NCI-H146 treated with DMSO at 0.1 percent for 48 hours (cell line): ENCODE measurements at regions not wholly inside any gene's neighbourhood (a gene's known extent, or its start where the extent isn't known, plus 50 kb on each side); places are given as distances from the start of the nearest gene placed in this dataset.
"Not testable (repeated sequence)": the region's sequence is repeated elsewhere in the genome, so short reads cannot be mapped to it uniquely, and the experiment has no call there.

ENCODE experiments used
- DNase-seq: peaks from one replicate; lab custom pipeline; 2025; ENCODE audit not compliant: unreplicated experiment; lab: John Stamatoyannopoulos, UW

DNA sequence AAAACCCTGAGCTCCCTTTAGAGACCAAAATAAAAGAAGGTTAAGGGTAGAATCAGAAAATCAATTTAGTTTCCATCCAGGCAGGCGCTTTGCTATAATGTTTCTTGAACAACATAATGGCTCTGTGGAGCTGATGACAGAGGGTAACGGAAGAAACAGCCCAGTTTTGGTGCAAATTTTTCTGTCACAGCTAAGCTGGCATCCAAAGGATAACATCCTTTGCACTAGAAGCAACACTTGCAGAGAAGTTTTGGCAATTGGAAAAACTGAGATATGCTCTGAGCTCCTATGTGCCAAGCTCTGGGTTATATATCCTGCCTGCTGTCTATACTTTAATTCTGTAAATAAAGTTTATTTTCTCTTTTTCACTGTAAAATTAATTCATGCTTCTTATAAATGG, 495.3 kb upstream of the API5 start:
- no peak for DNase-seq

GRCh38 chr11:42819126-42819525, 492.7 kb upstream of the API5 start:
- DNase-seq: no peak

DNA sequence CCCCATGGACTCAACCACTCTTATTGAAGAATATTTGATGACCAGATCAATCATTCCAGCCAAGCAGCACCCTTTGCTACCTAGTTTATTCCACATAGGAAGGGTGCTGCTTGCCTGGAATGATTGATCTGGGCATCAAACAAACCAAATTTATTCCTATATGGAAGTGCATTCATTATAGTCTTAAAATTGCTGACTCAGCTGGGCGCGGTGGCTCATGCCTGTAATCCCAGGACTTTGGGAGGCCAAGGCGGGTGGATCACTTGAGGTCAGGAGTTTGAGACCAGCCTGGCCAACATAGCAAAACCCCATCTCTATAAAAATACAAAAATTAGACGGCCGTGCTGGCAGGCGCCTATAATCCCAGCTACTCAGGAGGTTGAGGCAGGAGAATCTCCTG, 489.6 kb upstream of the API5 start:
- not testable (repeated sequence) for DNase-seq

GRCh38 chr11:42823546-42823945, 488.2 kb upstream of the API5 start:
- no peak for DNase-seq

DNA sequence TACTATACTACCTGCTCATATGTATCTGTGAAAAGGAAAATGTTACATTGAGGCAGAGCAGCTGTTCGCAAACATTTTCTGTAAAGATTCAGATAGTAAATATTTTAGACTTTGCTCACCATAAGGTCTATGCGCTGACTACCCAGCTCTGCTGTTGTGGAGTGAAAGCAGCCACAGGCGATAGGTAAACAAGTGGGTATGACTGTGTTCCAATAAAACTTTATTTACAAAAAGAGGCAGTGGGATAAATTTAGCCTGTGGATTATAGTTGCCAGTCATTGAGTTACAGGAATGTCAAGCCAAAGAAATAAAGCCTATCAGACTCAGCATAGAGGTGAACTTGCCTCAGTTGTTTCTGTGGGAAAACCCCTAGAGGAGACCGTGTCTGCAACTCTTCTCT, 487.7 kb upstream of the API5 start:
- DNase-seq: no peak

DNA sequence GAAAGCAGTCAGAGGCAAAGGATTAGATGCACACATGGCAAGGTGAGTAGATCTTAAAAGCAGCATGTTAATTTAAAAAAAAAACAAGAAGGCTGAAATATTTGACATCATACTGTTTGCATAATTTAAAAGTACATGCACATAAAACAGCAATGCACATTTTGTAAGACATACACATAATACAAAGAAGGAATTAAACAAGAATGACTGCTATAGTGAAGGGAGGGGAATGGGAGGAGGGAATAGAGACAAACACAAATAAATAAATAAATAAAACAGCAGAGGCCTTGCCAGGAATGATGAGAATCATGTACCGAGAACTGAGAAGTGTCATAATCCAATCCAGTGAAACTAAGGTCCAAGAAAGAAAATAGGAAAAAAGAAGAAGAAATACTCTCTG, 486.2 kb upstream of the API5 start:
- DNase-seq: no peak

DNA sequence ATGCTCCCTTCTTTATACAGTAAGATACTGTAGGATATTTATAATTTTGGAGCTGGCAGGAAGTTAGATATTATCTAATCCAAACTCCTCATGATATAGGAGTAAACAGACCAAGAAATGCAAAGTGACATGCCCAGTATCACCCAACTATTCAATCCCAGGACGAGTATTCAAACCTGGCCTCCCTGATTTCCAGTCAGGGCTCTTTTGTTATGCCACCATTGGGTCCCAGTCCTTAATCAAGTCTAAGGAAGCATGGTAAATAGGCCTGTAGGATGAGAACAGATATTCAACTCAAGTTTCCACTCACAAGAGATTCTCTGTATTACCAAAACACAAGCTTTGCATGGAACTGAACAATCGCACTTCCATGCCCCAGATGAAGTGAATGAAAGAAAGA, 484.0 kb upstream of the API5 start:
- no peak for DNase-seq

GRCh38 chr11:42837994-42838393, 473.8 kb upstream of the API5 start:
- DNase-seq: no peak

GRCh38 chr11:42840176-42840829, 471.5 kb upstream of the API5 start:
- DNase-seq: no peak

DNA sequence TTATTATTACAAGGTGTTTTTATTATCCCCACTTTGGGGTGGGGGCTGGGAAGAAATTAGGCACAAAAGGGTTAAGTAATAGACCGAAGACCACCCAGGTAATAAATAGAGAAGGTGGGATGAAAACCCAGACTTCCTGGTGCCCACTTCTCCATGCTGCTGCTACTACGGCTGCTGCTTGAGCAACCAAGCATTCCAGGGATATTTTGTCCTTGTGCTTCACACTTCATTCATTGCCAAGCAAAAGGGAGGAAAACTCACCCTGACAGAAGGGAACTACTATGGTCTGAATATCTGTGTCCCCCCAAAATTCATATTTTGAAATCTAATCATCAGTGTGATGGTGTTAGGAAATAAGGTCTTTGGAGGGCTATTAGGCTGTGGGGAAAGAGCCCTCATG, 470.9 kb upstream of the API5 start:
- no peak for DNase-seq

- DNase-seq: no peak
Observed at GRCh38 chr11:42841556-42841955, 470.2 kb upstream of the API5 start.

- DNase-seq: no peak
Observed at GRCh38 chr11:42849362-42849761, 462.4 kb upstream of the API5 start.

DNA sequence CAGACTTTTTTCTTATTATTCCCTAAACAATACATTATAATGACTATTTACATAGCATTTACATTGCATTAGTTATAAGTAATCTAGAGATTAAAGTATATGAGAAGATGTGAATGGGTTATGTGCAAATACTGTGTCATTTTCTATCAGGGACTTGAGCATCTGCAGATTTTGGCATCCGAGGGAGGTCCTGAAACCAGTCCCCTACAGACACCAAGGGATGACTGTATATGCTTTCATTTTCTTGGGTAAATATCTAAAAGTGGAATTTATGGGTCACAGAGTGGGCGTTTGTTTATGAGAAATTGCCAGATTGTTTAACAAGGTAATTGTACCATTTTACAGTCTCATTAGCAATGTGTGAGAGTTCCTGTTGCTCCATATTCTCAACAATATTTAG, 454.5 kb upstream of the API5 start:
- DNase-seq: no peak

DNA sequence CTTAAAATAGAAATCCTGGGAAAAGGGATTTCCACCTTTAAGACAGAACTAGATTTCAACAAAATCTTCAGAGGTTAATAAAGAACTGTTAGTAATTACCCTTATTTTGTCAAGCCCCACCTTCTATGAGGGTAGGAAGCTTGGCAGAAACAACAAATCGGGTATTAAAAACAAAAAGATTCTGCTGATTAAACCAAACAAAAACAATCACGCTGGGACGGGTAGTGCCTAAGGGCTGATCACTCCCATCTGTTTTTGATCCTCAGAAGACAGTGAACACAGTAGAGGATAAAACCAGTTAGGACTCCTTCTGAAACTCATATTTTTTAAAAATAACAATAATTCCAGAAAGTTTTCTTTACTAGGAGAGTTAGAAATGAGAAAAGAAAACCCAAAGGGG, 441.3 kb upstream of the API5 start:
- no peak for DNase-seq

DNA sequence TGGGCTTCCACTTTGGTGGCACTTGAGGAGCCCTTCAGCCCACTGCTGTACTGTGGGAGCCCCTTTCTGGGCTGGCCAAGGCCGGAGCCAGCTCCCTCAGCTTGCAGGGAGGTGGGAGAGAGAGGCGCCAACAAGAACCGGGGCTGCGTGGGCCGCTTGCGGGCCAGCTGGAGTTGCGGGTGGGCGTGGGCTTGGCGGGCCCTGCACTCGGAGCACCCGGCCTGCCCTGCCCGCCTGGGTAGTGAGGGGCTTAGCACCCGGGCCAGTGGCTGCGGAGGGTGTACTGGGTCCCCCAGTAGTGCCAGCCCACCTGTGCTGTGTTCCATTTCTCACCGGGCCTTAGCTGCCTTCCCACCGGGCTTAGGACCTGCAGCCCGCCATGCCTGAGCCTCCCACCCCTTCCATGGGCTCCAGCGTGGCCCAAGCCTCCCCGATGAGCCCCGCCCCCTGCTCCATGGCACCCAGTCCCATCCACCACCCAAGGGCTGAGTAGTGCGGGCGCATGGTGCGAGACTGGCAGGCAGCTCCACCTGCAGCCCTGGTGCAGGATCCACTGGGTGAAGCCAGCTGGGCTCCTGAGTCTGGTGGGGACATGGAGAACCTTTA, 437.9 kb upstream of the API5 start:
- not testable (repeated sequence) for DNase-seq

GRCh38 chr11:42881335-42881734, 430.5 kb upstream of the API5 start:
- DNase-seq: not testable (repeated sequence)

DNA sequence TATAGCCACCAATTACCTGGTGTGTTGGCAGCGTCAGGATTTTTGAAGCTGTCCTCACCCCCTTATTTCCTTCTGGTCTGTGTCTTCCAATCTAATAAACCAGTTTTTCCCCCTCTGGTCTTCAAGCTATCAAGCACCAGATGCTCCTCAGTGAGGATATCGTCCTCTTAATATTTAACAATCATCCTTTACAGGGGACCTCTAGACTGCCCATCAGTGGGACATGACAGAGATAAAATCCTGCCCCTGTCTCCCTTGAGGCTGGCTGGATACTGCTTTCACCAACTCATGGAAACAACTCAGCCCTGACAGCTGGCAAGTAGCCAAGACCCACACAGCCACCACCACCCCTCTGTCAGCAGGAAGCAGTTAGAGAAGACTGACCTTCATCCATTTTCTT, 421.0 kb upstream of the API5 start:
- no peak for DNase-seq

DNA sequence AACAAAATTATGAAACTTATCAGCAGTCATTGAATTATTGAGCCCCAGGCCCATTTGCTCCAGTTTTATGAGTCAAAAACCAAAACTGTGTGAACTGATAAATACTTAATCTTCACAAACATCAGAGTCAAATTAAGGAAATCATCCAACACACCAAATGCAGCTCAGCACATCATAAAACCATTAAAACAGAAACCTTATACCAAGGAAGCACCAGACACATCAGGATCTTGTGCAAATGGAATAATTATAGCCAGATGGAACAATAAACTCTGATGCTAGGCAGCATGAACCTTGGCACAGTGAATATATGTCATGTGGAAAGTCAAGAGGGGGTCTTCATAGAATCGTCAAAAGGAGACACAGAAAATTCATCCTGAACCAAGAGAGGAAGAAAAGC, 410.7 kb upstream of the API5 start:
- no peak for DNase-seq

- no peak for DNase-seq
Observed at GRCh38 chr11:42906226-42906625, 405.6 kb upstream of the API5 start.

GRCh38 chr11:42913731-42914130, 398.1 kb upstream of the API5 start:
- DNase-seq: no peak

- DNase-seq: no peak
Observed at GRCh38 chr11:42923651-42924050, 388.1 kb upstream of the API5 start.

DNA sequence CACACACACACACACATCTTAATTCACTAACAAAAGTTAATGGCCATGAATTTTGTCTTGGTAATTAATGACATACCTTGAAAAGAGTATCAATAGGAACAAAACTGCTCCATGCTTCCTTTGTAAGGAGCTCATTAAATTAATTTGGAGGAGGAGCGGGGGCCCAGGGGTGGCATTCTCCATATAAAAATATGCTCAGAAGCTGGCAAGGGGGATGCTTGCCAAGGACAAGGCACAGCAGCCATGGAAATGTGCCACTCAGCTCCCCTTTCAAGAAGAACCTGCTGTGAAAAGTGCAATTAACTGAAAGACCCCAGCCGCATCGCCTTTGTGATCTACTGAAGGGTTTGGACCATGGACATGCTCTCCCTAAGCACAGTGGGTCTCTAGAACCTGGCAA, 385.9 kb upstream of the API5 start:
- no peak for DNase-seq

DNA sequence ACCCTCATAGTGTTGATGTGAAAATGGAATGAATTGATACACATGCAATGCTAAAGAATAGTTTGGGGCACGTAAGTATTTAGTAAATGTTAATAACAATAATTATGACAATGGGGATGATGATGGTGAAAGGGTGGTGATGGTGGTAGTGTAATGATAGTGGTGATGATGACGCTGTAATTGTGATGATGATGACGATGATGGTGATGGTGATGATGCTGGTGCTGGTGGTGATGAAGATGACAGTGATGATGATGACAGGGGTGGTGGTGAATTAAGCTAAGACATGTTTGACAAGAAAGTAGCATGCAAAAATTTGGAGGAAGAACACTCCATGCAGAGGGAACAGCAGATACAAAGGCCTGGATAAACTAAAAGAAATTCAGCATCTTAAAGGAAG, 364.4 kb upstream of the API5 start:
- DNase-seq: no peak
